ENCODE measurements at regions not wholly inside any gene's neighbourhood (a gene's known extent, or its start where the extent isn't known, plus 50 kb on each side); places are given as distances from the start of the nearest gene placed in this dataset.

- TF ChIP-seq EZH2 (IDR thresholded peaks at IDR 0.05; ENCODE audit: borderline replicate concordance, insufficient read depth, low read depth, low read length, poor library complexity, severe bottlenecking) = no peak
- no peak for TF ChIP-seq CTCF (IDR thresholded peaks at IDR 0.05)
Measured at GRCh38 chr2:134109725-134110124, 144.1 kb upstream of the MGAT5 start.
